ENCODE measurements at regions not wholly inside any gene's neighbourhood (a gene's known extent, or its start where the extent isn't known, plus 50 kb on each side); places are given as distances from the start of the nearest gene placed in this dataset.

DNA sequence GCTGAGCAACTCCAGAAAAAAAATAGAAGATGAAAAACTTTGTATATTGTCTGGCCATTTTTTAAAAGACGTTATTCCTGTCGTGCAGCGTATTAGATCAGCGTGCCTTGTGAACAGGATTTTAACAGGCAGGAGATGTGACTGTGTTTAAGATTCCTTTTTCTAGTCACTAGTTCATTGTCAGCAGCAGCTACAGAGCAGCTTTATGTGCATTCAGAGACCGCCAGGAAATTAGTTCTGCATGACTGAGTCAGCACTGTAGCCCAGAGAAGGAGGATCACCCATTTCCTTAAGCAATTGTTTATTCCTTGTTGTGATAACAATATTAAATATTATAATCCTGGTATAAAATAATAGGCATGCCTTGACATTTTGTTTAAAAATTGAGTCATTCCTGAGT lies 75.4 kb upstream of the ADGRB3 start:
- TF ChIP-seq JUN (IDR thresholded peaks at IDR 0.05; ENCODE audit: low read depth, low read length) (no peak), EZH2 (IDR thresholded peaks at IDR 0.05; ENCODE audit: low read depth, low read length, severe bottlenecking) (no peak), POLR2A (IDR thresholded peaks at IDR 0.05; ENCODE audit: control extremely low read depth in 1 of 2, low read depth in 2 of 2, low read length in 2 of 2) (no peak), GABPA (IDR thresholded peaks at IDR 0.05; ENCODE audit: borderline replicate concordance, insufficient read depth, low read length) (no peak), CEBPB (IDR thresholded peaks at IDR 0.05; ENCODE audit: low read depth, low read length) (no peak), HDAC2 (IDR thresholded peaks at IDR 0.05; ENCODE audit: borderline replicate concordance in 1 of 2, low read depth in 2 of 2, low read length in 2 of 2) (no peak), NANOG (IDR thresholded peaks at IDR 0.05; ENCODE audit: insufficient read depth, low read depth, low read length, poor library complexity, severe bottlenecking) (no peak), CBX5 (IDR thresholded peaks at IDR 0.05; ENCODE audit: low read depth, low read length) (no peak), MAFK (IDR thresholded peaks at IDR 0.05; ENCODE audit: low read depth, low read length) (no peak), FOSL1 (IDR thresholded peaks at IDR 0.05; ENCODE audit: insufficient read depth, low read depth, low read length) (no peak), TAF1 (IDR thresholded peaks at IDR 0.05; ENCODE audit: low read depth, low read length) (no peak), CHD1 (IDR thresholded peaks at IDR 0.05; ENCODE audit: low read depth, low read length) (no peak)
- TF ChIP-seq, protein P1, sequence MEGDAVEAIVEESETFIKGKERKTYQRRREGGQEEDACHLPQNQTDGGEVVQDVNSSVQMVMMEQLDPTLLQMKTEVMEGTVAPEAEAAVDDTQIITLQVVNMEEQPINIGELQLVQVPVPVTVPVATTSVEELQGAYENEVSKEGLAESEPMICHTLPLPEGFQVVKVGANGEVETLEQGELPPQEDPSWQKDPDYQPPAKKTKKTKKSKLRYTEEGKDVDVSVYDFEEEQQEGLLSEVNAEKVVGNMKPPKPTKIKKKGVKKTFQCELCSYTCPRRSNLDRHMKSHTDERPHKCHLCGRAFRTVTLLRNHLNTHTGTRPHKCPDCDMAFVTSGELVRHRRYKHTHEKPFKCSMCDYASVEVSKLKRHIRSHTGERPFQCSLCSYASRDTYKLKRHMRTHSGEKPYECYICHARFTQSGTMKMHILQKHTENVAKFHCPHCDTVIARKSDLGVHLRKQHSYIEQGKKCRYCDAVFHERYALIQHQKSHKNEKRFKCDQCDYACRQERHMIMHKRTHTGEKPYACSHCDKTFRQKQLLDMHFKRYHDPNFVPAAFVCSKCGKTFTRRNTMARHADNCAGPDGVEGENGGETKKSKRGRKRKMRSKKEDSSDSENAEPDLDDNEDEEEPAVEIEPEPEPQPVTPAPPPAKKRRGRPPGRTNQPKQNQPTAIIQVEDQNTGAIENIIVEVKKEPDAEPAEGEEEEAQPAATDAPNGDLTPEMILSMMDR (IDR thresholded peaks at IDR 0.05; ENCODE audit: control extremely low read depth in 1 of 3, insufficient read depth in 1 of 3, low read depth in 1 of 3, low read length in 3 of 3) = no peak

All from H1 (cell line).